Liver (tissue), 8 donors: ENCODE measurements at regions not wholly inside any gene's neighbourhood (a gene's known extent, or its start where the extent isn't known, plus 50 kb on each side); places are given as distances from the start of the nearest gene placed in this dataset.

Experiments
- DNase-seq: peaks from one replicate; pipeline ENCODE4 v3.0.0-alpha.2; 2017; ENCODE audit warnings: low spot score
- H3K27ac ChIP-seq, 2 donors: one replicate each; pipeline ENCODE4 v1.7.0; 2013; ENCODE audit warnings: inconsistent platforms in 2 of 2, low read length in 2 of 2, control low read depth in 1 of 2, low read depth in 1 of 2, mild to moderate bottlenecking in 1 of 2
- H3K27me3 ChIP-seq, 4 donors: one replicate each; pipeline versions ENCODE4 v1.6.1 to v1.7.0; 2013; ENCODE audit warnings: low read length in 3 of 4, inconsistent platforms in 1 of 4, mild to moderate bottlenecking in 1 of 4, moderate library complexity in 1 of 4; ENCODE audit not compliant: control insufficient read depth in 4 of 4, insufficient read depth in 4 of 4
- H3K36me3 ChIP-seq, 4 donors: one replicate each; pipeline versions ENCODE4 v1.6.1 to v1.7.0; 2013; ENCODE audit warnings: low read length in 3 of 4, mild to moderate bottlenecking in 3 of 4, low read depth in 1 of 4, moderate library complexity in 1 of 4; ENCODE audit not compliant: control insufficient read depth in 4 of 4, insufficient read depth in 3 of 4
- H3K4me1 ChIP-seq, 4 donors: one replicate each; pipeline versions ENCODE4 v1.6.1 to v1.7.0; 2013; ENCODE audit warnings: low read length in 3 of 4, mild to moderate bottlenecking in 3 of 4, moderate library complexity in 1 of 4; ENCODE audit not compliant: control insufficient read depth in 4 of 4, insufficient read depth in 4 of 4
- H3K4me3 ChIP-seq, 3 donors: one replicate each; pipeline versions ENCODE4 v1.6.1 to v1.7.0; 2013; ENCODE audit warnings: low read length in 3 of 3, control low read depth in 1 of 3, low read depth in 1 of 3, mild to moderate bottlenecking in 1 of 3
- H3K9ac ChIP-seq, 2 donors: one replicate each; pipeline ENCODE4 v1.7.0; 2013; ENCODE audit warnings: low read length in 2 of 2, mild to moderate bottlenecking in 2 of 2, moderate library complexity in 2 of 2, control low read depth in 1 of 2, low read depth in 1 of 2
- H3K9me3 ChIP-seq, 4 donors: one replicate each; pipeline versions ENCODE4 v1.6.1 to v1.7.0; 2013; ENCODE audit warnings: low read length in 3 of 4; ENCODE audit not compliant: control insufficient read depth in 4 of 4
- ATF3 ChIP-seq: IDR thresholded peaks from 2 replicates; pipeline ENCODE4 v1.6.1; 2016; ENCODE audit warnings: antibody characterized with exemption
- CTCF ChIP-seq: fragments of 150-350 bp; IDR thresholded peaks from 2 replicates; pipeline ENCODE4 v1.5.1; 2017; ENCODE audit warnings: improper control_type of control experiment, low read depth, low read length; ENCODE audit not compliant: missing input control
- EGR1 ChIP-seq, 2 donors: IDR thresholded peaks; 2 replicates each; pipeline ENCODE4 v1.6.1; 2016 to 2018; ENCODE audit warnings: antibody characterized with exemption in 2 of 2, low read depth in 2 of 2
- FOXA2 ChIP-seq: IDR thresholded peaks from 2 replicates; pipeline ENCODE4 v1.6.1; 2016; ENCODE audit warnings: antibody characterized with exemption
- GABPA ChIP-seq, 2 donors: IDR thresholded peaks in 1 of 2; conservative IDR thresholded peaks in 1 of 2; 2 replicates each; pipeline ENCODE4 v1.6.1; 2016; ENCODE audit warnings: antibody characterized with exemption in 2 of 2, mild to moderate bottlenecking in 1 of 2, moderate library complexity in 1 of 2
- HNF4A ChIP-seq, 2 donors: conservative IDR thresholded peaks; 2 replicates each; pipeline ENCODE4 v1.6.1; 2016; ENCODE audit warnings: antibody characterized with exemption in 2 of 2, mild to moderate bottlenecking in 2 of 2
- HNF4G ChIP-seq: IDR thresholded peaks from 2 replicates; pipeline ENCODE4 v1.6.1; 2016; ENCODE audit warnings: antibody characterized with exemption
- JUND ChIP-seq, 2 donors: IDR thresholded peaks; 2 replicates each; pipeline ENCODE4 v1.6.1; 2016; ENCODE audit warnings: antibody characterized with exemption in 2 of 2
- MAX ChIP-seq: IDR thresholded peaks from 2 replicates; pipeline ENCODE4 v1.6.1; 2016; ENCODE audit warnings: antibody characterized with exemption
- RAD21 ChIP-seq, 2 donors: IDR thresholded peaks; 2 replicates each; pipeline ENCODE4 v1.6.1; 2016; ENCODE audit warnings: antibody characterized with exemption in 2 of 2, mild to moderate bottlenecking in 2 of 2
- REST ChIP-seq: IDR thresholded peaks from 2 replicates; pipeline ENCODE4 v1.6.1; 2016; ENCODE audit warnings: antibody characterized with exemption, mild to moderate bottlenecking
- RXRA ChIP-seq, 2 donors: IDR thresholded peaks; 2 replicates each; pipeline ENCODE4 v1.6.1; 2017 to 2018; ENCODE audit warnings: antibody characterized with exemption in 2 of 2, mild to moderate bottlenecking in 1 of 2
- SP1 ChIP-seq: IDR thresholded peaks from 2 replicates; pipeline ENCODE4 v1.6.1; 2018; ENCODE audit warnings: antibody characterized with exemption, mild to moderate bottlenecking
- TAF1 ChIP-seq: conservative IDR thresholded peaks from 2 replicates; pipeline ENCODE4 v1.6.1; 2016; ENCODE audit warnings: antibody characterized with exemption, mild to moderate bottlenecking
- ZBTB33 ChIP-seq: IDR thresholded peaks from 2 replicates; pipeline ENCODE4 v1.6.1; 2016; ENCODE audit warnings: antibody characterized with exemption
- WGBS: extraction: QIAGEN DNeasy Blood & Tissue Kit; methylation state at CpG from one replicate; pipeline ENCODE4 v1.1.7; 2013; 5-methylcytosine and 5-hydroxymethylcytosine counted together
- donor health status: healthy.
- donor health status: healthy.
- donor health status: healthy.
- donor health status: healthy.
- donor health status: healthy.

- TF ChIP-seq MAX (no peak), ZBTB33 (no peak), HNF4A (conservative IDR thresholded peaks at IDR 0.05) (no peak), TAF1 (no peak), CTCF (peak; percentile 27), HNF4G (no peak), SP1 (no peak), REST (no peak), RXRA (IDR thresholded peaks at IDR 0.05) (no peak), GABPA (IDR thresholded peaks at IDR 0.05 in 1 of 2, conservative IDR thresholded peaks at IDR 0.05 in 1 of 2) (no peak), FOXA2 (no peak), EGR1 (IDR thresholded peaks at IDR 0.05; ENCODE audit: low read depth in 2 of 2) (no peak), RAD21 (IDR thresholded peaks at IDR 0.05) (peak; percentile 44 to 70)
- no peak for DNase-seq
- Histone ChIP-seq H3K27me3 (no peaks in the 10 kb centered on the region), H3K9me3 (no peaks in the 10 kb centered on the region), H3K4me3 (no peak overlapping the region), H3K4me1 (peaks cover 0 to 3% (median 0%) of the 10 kb centered on the region in 4 donors), H3K36me3 (no peaks in the 10 kb centered on the region), H3K27ac (no peak overlapping the region), H3K9ac (no peak overlapping the region)
- WGBS, result 57% methylated on average over 2 of the region's 2 CpGs
Measured at GRCh38 chr16:73176577-73177013, 128.7 kb upstream of the ZFHX3 start.

GRCh38 chr16:73172973-73173709 lies 125.2 kb upstream of the ZFHX3 start:
- DNase-seq, result no peak
- peaks cover 0 to 3% (median 0%) of the 10 kb centered on the region in 4 donors for H3K4me1 ChIP-seq
- H3K36me3 ChIP-seq, result no peaks in the 10 kb centered on the region
- no peak for TF ChIP-seq RXRA (IDR thresholded peaks at IDR 0.05)
- TF ChIP-seq ZBTB33, result no peak
- TF ChIP-seq MAX, result no peak
- no peak for TF ChIP-seq HNF4G
- TF ChIP-seq JUND (IDR thresholded peaks at IDR 0.05), result no peak
- no peak for TF ChIP-seq ATF3
- no peak for TF ChIP-seq SP1
- TF ChIP-seq TAF1, result no peak
- no peak for TF ChIP-seq GABPA (IDR thresholded peaks at IDR 0.05 in 1 of 2, conservative IDR thresholded peaks at IDR 0.05 in 1 of 2)
- no peak for TF ChIP-seq REST
- no peak for TF ChIP-seq EGR1 (IDR thresholded peaks at IDR 0.05; ENCODE audit: low read depth in 2 of 2)
- no peak for TF ChIP-seq HNF4A (conservative IDR thresholded peaks at IDR 0.05)
- TF ChIP-seq FOXA2, result no peak
- TF ChIP-seq RAD21 (IDR thresholded peaks at IDR 0.05), result no peak
- no peak overlapping the region for H3K9ac ChIP-seq
- peak overlapping the region in 1 of 2 donors; percentile 6 for H3K27ac ChIP-seq
- no peaks in the 10 kb centered on the region for H3K9me3 ChIP-seq
- no peak overlapping the region for H3K4me3 ChIP-seq
- 61% methylated on average over 18 of the region's 18 CpGs for WGBS
- no peaks in the 10 kb centered on the region for H3K27me3 ChIP-seq
